Large intestine (tissue), 3 donors: ENCODE measurements at regions not wholly inside any gene's neighbourhood (a gene's known extent, or its start where the extent isn't known, plus 50 kb on each side); places are given as distances from the start of the nearest gene placed in this dataset.
A peak's percentile ranks its signal among the peaks of the same experiment; 100 is the strongest.

Experiments used
- DNase-seq, 2 donors: peaks; one replicate each; pipeline versions ENCODE4 v3.0.0 to v3.0.0-alpha.2; 2013
- H3K27ac ChIP-seq: one replicate; pipeline ENCODE4 v1.5.1; 2013; ENCODE audit warnings: low read length
- H3K27me3 ChIP-seq: 2 replicates; pipeline ENCODE4 v1.6.1; 2013; ENCODE audit warnings: low read length; ENCODE audit not compliant: control insufficient read depth, insufficient read depth
- H3K36me3 ChIP-seq: 2 replicates; pipeline ENCODE4 v1.6.1; 2013; ENCODE audit warnings: low read length; ENCODE audit not compliant: control insufficient read depth, insufficient read depth
- H3K4me1 ChIP-seq: one replicate; pipeline ENCODE4 v1.6.1; 2013; ENCODE audit warnings: low read length; ENCODE audit not compliant: control insufficient read depth, insufficient read depth
- H3K4me3 ChIP-seq: one replicate; pipeline ENCODE4 v1.5.1; 2013; ENCODE audit warnings: low read length
- H3K9me3 ChIP-seq: one replicate; pipeline ENCODE4 v1.6.1; 2013; ENCODE audit warnings: mild to moderate bottlenecking, low read depth, low read length, moderate library complexity; ENCODE audit not compliant: control insufficient read depth
- WGBS: methylation state at CpG from one replicate; pipeline ENCODE4 v1.1.5; 2013; ENCODE audit warnings: low lambda C conversion rate; ENCODE audit not compliant: insufficient coverage; 5-methylcytosine and 5-hydroxymethylcytosine counted together

DNA sequence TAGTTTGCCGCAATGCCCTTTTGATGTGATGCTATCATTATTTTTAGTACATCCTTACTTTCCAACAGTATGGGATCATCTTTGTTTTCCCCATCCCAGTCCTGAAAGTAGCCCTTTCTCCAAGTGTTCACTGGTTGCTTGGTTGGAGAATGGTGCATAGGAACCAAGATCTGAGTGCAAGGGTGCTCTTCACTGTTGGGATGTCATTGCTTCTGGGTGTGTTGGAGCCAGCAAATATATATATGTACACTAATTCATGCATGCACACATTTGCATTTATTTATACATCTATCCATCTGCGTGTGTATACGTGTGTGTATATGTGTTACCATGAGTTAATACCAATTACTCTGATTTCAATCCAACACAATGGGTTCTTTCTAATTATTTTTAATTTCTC is 64.1 kb upstream of the RFLNA start:
- Histone ChIP-seq H3K27ac (no peak overlapping the region), H3K9me3 (peaks cover 4% of the 10 kb centered on the region), H3K36me3 (no peaks in the 10 kb centered on the region), H3K4me1 (peaks cover 29% of the 10 kb centered on the region), H3K4me3 (no peak overlapping the region), H3K27me3 (no peaks in the 10 kb centered on the region)
- 100% methylated on average over 1 of the region's 3 CpGs for WGBS
- no peak for DNase-seq

DNA sequence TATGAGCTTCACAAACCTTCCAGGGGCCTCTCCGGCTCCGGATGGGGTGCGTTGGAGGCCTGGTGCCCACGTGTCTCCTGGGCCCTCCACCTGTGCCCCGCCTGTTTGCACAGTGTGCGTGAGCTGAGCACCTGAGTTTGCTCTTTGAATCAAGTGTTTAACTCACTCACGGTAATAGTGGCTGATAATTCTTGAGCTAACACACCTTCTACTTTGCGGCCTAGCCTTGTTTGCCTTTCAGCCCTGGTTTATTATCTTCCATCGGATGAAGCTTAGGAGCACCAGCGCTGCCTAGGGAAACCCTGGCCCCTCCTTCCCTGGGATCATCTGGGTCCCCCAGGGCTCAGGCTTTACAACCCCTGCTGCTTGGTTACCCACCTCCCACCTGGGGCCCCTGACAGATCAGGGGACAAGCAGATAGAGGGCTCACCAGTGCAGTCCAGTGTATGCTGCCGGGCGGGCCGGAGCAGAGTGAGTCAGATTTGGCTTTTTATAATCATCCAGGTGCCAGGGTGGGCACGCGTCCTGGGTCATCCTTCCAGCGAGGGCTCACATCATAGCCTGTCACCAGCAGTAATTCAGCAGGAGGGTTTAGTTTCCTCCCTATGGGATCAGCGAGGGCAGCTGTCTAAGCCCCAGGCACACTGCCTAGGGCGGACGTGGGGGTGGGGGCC is 62.8 kb upstream of the RFLNA start:
- peak overlapping the region; percentile 31 for H3K4me3 ChIP-seq
- H3K27ac ChIP-seq: peak overlapping the region; percentile 90

DNA sequence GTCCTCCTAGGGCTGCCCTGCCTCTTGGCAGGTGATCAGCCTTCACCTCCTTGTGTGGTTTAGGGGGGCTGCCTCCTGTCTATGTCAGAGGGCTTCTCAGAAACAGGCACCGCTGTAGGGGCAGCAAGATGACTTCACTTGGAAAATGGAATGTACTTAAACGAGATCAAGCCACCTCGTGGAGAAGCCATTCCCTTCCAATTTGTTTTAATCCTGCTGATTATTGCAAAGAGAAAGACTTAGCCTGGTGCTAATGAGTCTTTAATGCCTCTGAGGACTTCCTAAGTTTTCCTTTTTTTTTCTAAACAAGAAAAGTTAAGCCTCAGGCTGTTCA is 62.3 kb upstream of the RFLNA start:
- H3K27me3 ChIP-seq: no peaks in the 10 kb centered on the region
- no peaks in the 10 kb centered on the region for H3K36me3 ChIP-seq
- peaks cover 42% of the 10 kb centered on the region for H3K4me1 ChIP-seq
- H3K4me3 ChIP-seq: peak overlapping the region; percentile 31
- peaks cover 4% of the 10 kb centered on the region for H3K9me3 ChIP-seq
- no CpG with 5 or more reads among the region's 3 CpGs for WGBS
- DNase-seq: no peak
- peak overlapping the region; percentile 90 for H3K27ac ChIP-seq

More for the DNA sequence above, 62.8 kb upstream of the RFLNA start:
- peaks cover 4% of the 10 kb centered on the region for H3K9me3 ChIP-seq
- WGBS: no CpG with 5 or more reads among the region's 19 CpGs
- peak; percentile 92 to 98 for DNase-seq
- no peaks in the 10 kb centered on the region for H3K27me3 ChIP-seq
- H3K36me3 ChIP-seq: no peaks in the 10 kb centered on the region
- peaks cover 37% of the 10 kb centered on the region for H3K4me1 ChIP-seq

DNA sequence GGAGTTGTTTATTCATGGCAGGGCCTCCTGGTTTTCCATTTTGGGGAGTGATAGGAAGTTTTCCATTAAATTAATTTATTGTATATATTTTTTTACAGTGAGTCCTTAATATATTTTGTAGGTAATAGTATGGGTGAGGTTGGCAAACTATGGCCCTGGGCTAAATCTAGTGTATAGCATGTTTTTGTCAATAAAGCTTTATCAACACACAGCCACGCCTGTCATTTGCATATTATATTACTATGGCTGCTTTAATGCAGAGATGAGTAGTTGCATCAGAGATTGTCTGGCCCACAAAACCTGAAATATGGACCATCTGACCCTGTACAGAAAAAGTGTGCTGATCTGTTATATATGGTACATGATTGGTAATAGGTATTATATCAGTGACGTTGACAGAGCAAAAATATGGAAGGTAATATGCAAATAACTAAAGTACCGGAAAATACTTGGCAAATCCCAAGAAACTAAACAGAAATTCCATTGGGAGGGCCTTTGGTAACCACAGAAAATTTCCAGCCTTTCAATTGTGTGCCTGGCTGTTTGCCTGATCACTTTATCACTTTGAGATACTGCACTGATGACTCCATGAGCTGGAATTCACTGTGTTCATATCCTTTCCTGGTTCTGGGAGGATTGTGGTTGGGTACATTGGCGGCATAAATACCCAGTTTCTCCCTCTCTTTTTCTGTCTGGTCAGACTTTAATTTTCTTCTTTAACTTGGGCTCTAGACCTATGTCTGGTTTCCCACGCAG is 61.7 kb upstream of the RFLNA start:
- peak overlapping the region; percentile 31 for H3K4me3 ChIP-seq
- H3K27ac ChIP-seq: peak overlapping the region; percentile 90
- H3K4me1 ChIP-seq: peaks cover 48% of the 10 kb centered on the region
- H3K36me3 ChIP-seq: no peaks in the 10 kb centered on the region
- no peaks in the 10 kb centered on the region for H3K27me3 ChIP-seq
- DNase-seq: peak in 1 of 2 donors; percentile 66
- peaks cover 4% of the 10 kb centered on the region for H3K9me3 ChIP-seq
- WGBS: 17% methylated on average over 2 of the region's 5 CpGs

DNA sequence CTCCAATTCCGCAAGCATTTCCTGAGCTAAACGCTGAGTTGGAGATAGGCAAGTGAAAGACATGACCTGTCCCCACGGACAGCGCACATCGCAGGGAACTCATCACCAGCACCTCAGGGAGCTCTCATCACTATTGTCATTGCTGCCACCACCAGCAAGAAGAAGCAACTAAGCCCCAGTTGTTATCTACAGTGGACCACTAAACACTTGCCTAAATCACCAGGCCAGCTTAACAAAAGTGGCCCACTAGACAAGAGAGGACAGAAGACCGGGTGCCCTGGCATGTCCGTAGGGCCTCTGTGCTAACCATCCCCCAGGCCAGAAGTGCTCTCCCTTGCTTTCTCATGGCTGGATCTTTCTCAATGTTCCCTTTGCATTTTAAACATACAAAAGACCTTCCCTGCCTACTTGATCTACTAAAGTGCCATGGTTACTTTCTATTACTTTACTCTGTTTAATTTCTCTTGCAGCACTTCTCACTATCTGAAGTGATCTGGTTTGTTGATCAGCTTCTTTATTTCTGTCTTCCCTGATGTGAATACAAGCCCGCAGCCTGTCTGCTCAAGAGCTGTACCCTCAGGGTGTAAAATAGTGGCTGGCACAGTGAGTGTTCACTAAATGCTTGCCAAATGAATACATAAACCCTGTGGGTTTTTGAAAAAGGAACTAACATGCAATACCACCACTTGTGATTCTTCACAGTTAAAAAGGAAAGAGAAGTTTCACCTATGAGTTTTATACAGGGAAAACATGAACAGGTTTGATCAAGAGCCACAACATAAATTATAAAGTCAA is 60.9 kb upstream of the RFLNA start:
- no peaks in the 10 kb centered on the region for H3K27me3 ChIP-seq
- DNase-seq: no peak
- peaks cover 55% of the 10 kb centered on the region for H3K4me1 ChIP-seq
- peak overlapping the region; percentile 90 for H3K27ac ChIP-seq
- H3K4me3 ChIP-seq: no peak overlapping the region
- peaks cover 4% of the 10 kb centered on the region for H3K9me3 ChIP-seq
- H3K36me3 ChIP-seq: no peaks in the 10 kb centered on the region
- WGBS: 70% methylated on average over 2 of the region's 8 CpGs

DNA sequence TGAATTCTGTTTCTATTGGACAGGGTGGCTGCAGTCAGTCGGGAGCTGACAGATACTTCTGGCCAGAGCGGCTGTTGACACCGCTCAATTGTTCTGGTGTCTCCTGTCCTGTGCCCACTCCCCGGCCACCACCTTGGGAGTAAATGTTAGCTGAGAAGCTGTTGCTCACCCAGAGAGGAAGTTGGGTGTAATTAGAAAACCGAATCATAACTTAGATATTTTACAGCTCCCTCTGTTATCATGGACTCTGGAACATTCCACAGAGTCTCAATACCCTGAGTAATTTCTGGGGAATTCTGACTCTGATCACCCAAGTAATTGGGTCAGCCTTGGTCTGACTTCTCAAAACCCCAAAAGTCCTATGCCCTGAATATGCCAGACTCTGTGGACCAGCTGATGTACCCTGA is 58.3 kb upstream of the RFLNA start:
- Histone ChIP-seq H3K9me3 (peaks cover 4% of the 10 kb centered on the region), H3K4me3 (no peak overlapping the region), H3K36me3 (no peaks in the 10 kb centered on the region), H3K4me1 (peaks cover 69% of the 10 kb centered on the region), H3K27ac (peak overlapping the region; percentile 63), H3K27me3 (no peaks in the 10 kb centered on the region)
- peak in 1 of 2 donors; percentile 72 for DNase-seq
- WGBS: no CpG with 5 or more reads among the region's 5 CpGs

DNA sequence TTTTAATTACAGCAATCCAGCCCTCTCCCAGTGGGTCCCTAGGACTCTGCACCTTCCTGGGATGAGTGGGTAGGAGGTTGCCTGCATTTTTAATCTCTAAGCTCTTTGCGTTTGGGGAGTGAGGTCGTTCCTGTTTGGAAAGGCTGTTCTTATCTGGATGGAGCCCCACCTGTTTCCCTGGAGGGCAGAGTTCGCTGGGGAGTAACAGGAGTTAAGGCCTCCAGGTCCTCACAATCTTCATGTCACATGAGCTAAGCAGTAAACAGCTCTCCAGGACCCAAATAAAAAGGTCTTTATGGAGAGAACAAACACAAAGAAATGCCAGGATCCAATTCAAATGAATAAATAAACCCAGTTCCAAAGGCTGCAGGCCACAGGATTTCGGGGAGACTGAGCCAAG is 56.0 kb upstream of the RFLNA start:
- H3K4me1 ChIP-seq: peaks cover 50% of the 10 kb centered on the region
- H3K27me3 ChIP-seq: no peaks in the 10 kb centered on the region
- H3K36me3 ChIP-seq: no peaks in the 10 kb centered on the region
- no peak overlapping the region for H3K4me3 ChIP-seq
- H3K27ac ChIP-seq: peak overlapping the region; percentile 93
- peaks cover 4% of the 10 kb centered on the region for H3K9me3 ChIP-seq
- WGBS: no CpG with 5 or more reads among the region's 4 CpGs
- DNase-seq: peak; percentile 89 to 96

DNA sequence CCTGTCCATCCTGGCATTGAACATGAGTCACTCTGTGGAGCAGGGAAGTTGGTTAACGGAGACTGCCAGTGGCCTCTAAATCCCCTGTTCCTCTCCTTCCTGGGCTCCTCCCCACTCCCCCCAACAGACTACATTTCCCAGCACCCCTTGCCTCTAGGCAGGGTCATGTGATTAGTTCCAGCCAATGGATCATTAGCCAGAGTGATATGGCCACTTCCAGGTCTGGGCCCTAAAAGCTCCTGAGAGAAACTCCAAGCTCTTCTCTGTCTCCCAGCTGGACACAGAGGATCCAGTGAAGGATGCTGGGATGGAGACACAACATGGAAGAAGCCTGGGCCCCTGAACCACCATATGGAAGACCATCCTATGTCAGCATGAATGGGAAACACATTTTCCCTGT is 54.4 kb upstream of the RFLNA start:
- WGBS: no CpG with 5 or more reads among the region's 1 CpG
- Histone ChIP-seq H3K4me1 (peaks cover 48% of the 10 kb centered on the region), H3K27ac (peak overlapping the region; percentile 93), H3K27me3 (no peaks in the 10 kb centered on the region), H3K9me3 (peaks cover 3% of the 10 kb centered on the region), H3K4me3 (no peak overlapping the region), H3K36me3 (no peaks in the 10 kb centered on the region)
- peak in 1 of 2 donors; percentile 62 for DNase-seq

DNA sequence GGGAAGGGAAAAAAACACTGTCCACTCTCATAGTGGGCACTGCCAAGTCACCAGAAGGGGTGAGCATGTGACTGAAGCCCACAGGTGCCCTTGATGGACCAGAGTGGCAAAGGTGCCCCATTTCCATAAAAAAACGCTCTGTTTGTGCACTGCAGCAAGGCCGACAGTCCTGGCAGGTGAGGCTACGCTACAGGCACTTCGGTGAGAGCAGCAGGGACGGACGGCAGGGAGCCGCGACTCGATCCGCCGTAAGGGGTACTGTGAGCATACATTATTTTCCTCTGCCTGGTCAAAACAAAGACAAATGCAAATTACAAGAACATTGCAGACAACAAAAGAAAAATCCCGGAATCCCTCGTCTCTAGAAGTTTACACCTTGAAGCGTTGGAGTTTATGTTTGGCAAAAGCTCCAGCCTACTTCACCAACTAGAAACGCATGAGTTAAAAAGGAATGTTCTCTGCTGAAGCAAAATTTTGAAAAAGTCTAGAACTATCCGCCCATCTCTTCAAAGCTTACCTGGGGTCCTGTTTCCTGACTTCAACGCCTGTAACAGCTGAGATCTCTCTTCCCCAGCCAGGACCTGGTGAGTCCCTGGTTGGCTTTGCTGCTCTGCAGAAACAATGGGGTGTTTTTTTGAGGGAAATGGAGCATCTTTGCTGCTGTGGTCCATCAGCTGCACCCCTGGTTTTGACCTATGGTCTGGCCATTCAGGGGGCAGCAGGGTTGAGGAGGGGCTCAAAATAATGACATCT is 52.9 kb upstream of the RFLNA start:
- Histone ChIP-seq H3K9me3 (peaks cover 8% of the 10 kb centered on the region), H3K27ac (no peak overlapping the region), H3K36me3 (no peaks in the 10 kb centered on the region), H3K4me3 (no peak overlapping the region), H3K27me3 (no peaks in the 10 kb centered on the region), H3K4me1 (peaks cover 39% of the 10 kb centered on the region)
- 79% methylated on average over 4 of the region's 17 CpGs for WGBS
- DNase-seq: no peak

DNA sequence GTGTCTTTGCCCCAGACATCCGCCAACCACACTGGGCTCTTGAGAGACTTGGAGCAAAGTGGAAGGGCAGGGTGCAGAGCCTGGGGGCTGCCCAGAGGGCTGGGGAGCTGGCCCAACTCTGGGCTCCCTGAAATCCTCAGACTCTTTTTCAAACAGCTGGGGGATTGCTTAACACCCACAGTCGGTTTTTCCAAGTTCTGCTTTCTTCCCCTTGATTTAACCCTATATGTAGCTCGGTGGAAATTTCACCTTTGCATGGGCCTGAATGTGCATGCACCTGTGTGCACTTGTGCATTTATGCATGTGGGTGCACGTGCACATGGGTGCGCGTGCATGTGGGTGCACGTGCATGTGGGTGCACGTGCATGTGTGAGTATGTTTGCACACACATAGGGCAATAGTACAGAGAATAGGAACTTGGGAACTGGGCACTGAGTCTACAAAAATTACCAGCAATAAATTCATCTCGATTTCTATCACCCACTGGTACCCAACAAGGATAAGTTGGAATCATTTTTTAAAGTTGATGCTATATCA is 52.3 kb upstream of the RFLNA start:
- H3K4me1 ChIP-seq: peaks cover 33% of the 10 kb centered on the region
- no peak for DNase-seq
- no peak overlapping the region for H3K27ac ChIP-seq
- H3K4me3 ChIP-seq: no peak overlapping the region
- no peaks in the 10 kb centered on the region for H3K27me3 ChIP-seq
- WGBS: no CpG with 5 or more reads among the region's 9 CpGs
- no peaks in the 10 kb centered on the region for H3K36me3 ChIP-seq
- H3K9me3 ChIP-seq: peaks cover 8% of the 10 kb centered on the region
